ENCODE measurements at regions not wholly inside any gene's neighbourhood (a gene's known extent, or its start where the extent isn't known, plus 50 kb on each side); places are given as distances from the start of the nearest gene placed in this dataset.

DNA sequence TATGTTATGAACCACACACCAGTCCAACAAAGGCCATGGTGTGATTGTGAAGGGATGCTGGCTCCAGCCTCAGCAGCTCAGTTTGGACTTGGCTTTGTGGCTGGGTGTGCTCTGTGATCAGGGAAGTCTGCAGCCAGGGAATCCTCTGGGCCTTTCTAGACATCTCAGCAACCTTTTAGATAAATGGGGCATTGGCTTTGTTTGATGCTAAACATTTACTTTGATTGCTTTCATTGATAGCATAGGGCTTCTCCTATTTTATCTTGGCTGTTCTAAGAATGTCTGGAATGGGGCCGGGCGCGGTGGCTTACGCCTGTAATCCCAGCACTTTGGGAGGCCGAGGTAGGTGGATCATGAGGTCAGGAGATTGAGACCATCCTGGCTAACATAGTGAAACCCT, 104.5 kb downstream of the VAPA start:
- ATAC-seq (no peak), DNase-seq (no peak)
- TF ChIP-seq, protein P1, sequence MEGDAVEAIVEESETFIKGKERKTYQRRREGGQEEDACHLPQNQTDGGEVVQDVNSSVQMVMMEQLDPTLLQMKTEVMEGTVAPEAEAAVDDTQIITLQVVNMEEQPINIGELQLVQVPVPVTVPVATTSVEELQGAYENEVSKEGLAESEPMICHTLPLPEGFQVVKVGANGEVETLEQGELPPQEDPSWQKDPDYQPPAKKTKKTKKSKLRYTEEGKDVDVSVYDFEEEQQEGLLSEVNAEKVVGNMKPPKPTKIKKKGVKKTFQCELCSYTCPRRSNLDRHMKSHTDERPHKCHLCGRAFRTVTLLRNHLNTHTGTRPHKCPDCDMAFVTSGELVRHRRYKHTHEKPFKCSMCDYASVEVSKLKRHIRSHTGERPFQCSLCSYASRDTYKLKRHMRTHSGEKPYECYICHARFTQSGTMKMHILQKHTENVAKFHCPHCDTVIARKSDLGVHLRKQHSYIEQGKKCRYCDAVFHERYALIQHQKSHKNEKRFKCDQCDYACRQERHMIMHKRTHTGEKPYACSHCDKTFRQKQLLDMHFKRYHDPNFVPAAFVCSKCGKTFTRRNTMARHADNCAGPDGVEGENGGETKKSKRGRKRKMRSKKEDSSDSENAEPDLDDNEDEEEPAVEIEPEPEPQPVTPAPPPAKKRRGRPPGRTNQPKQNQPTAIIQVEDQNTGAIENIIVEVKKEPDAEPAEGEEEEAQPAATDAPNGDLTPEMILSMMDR (IDR thresholded peaks at IDR 0.05), result no peak
- H3K4me1 ChIP-seq, result peaks cover 15 to 42% of the 10 kb centered on the region in 2 donors
- intact Hi-C loops (cut with DNase I), result loop anchor here in 1 of 2 donors (10.0 kb wide), 1 partner anchor 497 kb away; no protein-coding TSS in a partner anchor
- no peaks in the 10 kb centered on the region for H3K9me3 ChIP-seq
- no peaks in the 10 kb centered on the region for H3K36me3 ChIP-seq
- no peaks in the 10 kb centered on the region for H3K27me3 ChIP-seq
- H3K27ac ChIP-seq, result no peak overlapping the region
- no peak overlapping the region for H3K4me3 ChIP-seq

DNA sequence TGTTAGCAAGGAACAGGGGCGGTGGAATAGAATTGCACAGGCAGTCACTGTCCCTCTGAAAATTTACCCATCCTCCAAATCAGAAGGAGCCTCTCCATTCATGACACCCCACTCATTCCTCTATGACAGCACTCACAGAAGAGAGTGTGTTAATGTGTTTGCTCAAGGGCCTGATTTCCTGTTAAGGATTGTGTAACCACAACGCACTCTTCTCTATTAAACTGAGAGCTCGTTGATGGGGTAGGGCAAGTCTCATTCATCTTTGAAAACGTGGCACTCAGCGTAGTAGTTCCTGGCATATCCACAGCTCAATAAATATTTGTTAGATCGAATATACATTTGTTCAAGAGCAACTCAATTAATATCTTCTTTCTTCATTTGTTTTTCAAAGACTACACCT, 106.4 kb downstream of the VAPA start:
- no peaks in the 10 kb centered on the region for H3K36me3 ChIP-seq
- H3K27me3 ChIP-seq, result no peaks in the 10 kb centered on the region
- peaks cover 15 to 48% of the 10 kb centered on the region in 2 donors for H3K4me1 ChIP-seq
- intact Hi-C loops (cut with DNase I), result no loop called here
- ATAC-seq (peak; percentile 54), DNase-seq (no peak)
- peak overlapping the region in 1 of 2 donors; percentile 6 for H3K27ac ChIP-seq
- no peak overlapping the region for H3K4me3 ChIP-seq
- TF ChIP-seq, protein P1 (IDR thresholded peaks at IDR 0.05), result no peak
- H3K9me3 ChIP-seq, result no peaks in the 10 kb centered on the region

GRCh38 chr18:10022365-10022764, 108.5 kb downstream of the VAPA start:
- intact Hi-C loops (cut with DNase I), result no loop called here
- Histone ChIP-seq H3K27ac (no peak overlapping the region), H3K4me1 (peaks cover 5 to 26% of the 10 kb centered on the region in 2 donors), H3K4me3 (no peak overlapping the region), H3K27me3 (no peaks in the 10 kb centered on the region), H3K9me3 (no peaks in the 10 kb centered on the region), H3K36me3 (no peaks in the 10 kb centered on the region)
- TF ChIP-seq, protein P1 (IDR thresholded peaks at IDR 0.05), result no peak
- DNase-seq (no peak), ATAC-seq (no peak)

- Histone ChIP-seq H3K9me3 (no peaks in the 10 kb centered on the region), H3K4me1 (peaks cover 5 to 22% of the 10 kb centered on the region in 2 donors), H3K27me3 (no peaks in the 10 kb centered on the region), H3K4me3 (no peak overlapping the region), H3K36me3 (no peaks in the 10 kb centered on the region), H3K27ac (no peak overlapping the region)
- intact Hi-C loops (cut with DNase I), result no loop called here
- ATAC-seq (peak; percentile 85), DNase-seq (peak in 2 of 4 donors; percentile 62 to 78)
- TF ChIP-seq, protein P1 (IDR thresholded peaks at IDR 0.05), result no peak
These were observed 110.2 kb downstream of the VAPA start for GRCh38 chr18:10023853-10024570.

- TF ChIP-seq, protein P1 (IDR thresholded peaks at IDR 0.05), result no peak
These were observed 112.2 kb downstream of the VAPA start for GRCh38 chr18:10025711-10026670.

More at GRCh38 chr18:10025711-10026670, 112.2 kb downstream of the VAPA start:
- no peak overlapping the region for H3K4me3 ChIP-seq
- no peaks in the 10 kb centered on the region for H3K36me3 ChIP-seq
- intact Hi-C loops (cut with DNase I), result no loop called here
- DNase-seq (no peak), ATAC-seq (no peak)
- H3K27ac ChIP-seq, result no peak overlapping the region
- H3K4me1 ChIP-seq, result peaks cover 0 to 6% of the 10 kb centered on the region in 2 donors
- H3K27me3 ChIP-seq, result no peaks in the 10 kb centered on the region
- no peaks in the 10 kb centered on the region for H3K9me3 ChIP-seq
